Stimulated activated CD8-positive, alpha-beta memory T cell treated with anti-CD3 and anti-CD28 coated beads, Interleukin-4, amount 100 ng/mL, for 4 hours (primary cell): ENCODE measurements at regions not wholly inside any gene's neighbourhood (a gene's known extent, or its start where the extent isn't known, plus 50 kb on each side); places are given as distances from the start of the nearest gene placed in this dataset.
"Not testable (repeated sequence)": the region's sequence is repeated elsewhere in the genome, so short reads cannot be mapped to it uniquely, and the experiment has no call there.

Source experiments
- DNase-seq, 2 donors: peaks; one replicate each; pipeline ENCODE4 v3.0.0-alpha.2; 2020; ENCODE audit warnings: low read depth in 2 of 2, low spot score in 1 of 2

DNA sequence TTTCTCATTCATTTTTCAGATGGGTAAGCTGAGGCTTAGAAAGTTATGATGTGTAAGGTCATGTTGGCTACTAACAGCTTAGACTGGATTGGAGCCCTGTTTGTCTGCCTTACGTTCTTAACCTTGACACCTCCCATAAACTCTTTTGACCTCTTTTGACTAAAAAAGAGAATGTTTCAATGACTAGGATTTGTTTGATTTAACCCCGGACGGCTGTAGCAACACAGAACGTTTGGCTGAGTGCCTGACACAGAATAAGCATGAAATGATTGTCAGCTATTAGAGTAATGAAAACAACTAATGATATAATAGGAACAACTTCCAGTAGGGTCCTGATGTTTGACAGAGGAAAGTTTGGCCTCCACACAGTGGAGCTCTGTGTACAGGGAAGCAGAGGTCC is 83.3 kb upstream of the PDZD8 start:
- DNase-seq = no peak

DNA sequence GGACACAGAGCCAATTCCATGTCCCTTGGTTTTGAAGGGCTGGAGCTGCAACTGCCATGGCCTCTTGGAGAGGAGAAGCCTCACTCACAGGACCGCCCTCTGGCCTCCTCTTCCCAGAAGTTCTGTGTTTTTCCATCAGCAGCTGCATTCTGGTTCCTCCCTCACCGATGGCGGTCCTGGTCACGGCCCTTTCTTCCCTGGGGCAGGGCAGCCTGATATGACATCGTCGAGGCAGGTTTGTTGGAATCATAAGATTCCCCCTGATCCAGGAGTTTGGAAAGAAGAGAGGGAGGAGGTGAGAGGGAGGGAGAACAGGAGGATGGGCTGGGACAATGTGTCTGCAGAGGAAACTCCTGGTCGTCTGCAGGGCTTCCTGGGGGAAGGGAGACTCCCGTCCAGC is 82.7 kb upstream of the PDZD8 start:
- DNase-seq = no peak

- no peak for DNase-seq
Observed at GRCh38 chr10:117457071-117457810, 82.0 kb upstream of the PDZD8 start.

DNA sequence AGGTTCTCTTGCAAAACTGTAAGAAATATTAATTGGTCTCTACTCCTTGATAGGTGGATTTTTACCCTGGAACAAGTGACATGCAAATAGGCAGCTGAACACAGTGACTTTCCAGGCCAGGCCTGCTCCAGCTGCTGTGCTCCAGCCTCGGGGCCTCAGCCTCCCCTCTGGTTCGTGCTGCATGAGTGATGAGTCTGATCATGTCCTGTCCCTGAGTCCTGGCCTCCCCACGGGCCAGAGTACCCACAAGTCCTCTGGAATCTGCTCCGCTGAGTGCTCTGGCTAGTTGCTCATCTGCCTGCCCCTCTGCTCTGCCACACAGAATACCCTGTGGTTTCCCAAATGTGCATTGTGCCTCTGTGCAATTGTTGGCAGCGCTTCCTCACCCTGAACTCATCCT is 80.1 kb upstream of the PDZD8 start:
- no peak for DNase-seq

- no peak for DNase-seq
Observed at GRCh38 chr10:117454502-117454901, 79.3 kb upstream of the PDZD8 start.

- not testable (repeated sequence) for DNase-seq
Observed at GRCh38 chr10:117453484-117453883, 78.2 kb upstream of the PDZD8 start.

DNA sequence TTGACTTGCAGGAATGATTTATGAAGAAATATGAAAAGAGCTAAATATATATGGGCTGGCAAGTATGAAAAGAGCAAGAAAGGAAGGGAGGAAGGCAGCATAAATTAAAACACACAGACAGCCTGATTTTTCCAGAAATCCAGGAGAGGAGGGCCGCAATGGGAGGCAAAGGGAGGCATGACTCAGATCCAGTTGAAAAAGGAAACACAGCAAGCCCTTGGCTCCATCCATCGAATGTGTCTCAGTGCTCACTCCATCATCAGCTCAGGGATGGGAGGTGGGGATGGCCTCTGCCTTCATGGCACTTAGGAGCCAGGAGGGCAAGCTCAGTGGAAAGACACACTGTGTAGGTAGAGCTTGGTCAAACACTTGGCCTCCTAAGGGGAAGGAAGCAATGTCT is 75.7 kb upstream of the PDZD8 start:
- DNase-seq = no peak

- no peak for DNase-seq
Observed at GRCh38 chr10:117449636-117450035, 74.4 kb upstream of the PDZD8 start.

GRCh38 chr10:117448802-117449201 is 73.6 kb upstream of the PDZD8 start:
- no peak for DNase-seq

DNA sequence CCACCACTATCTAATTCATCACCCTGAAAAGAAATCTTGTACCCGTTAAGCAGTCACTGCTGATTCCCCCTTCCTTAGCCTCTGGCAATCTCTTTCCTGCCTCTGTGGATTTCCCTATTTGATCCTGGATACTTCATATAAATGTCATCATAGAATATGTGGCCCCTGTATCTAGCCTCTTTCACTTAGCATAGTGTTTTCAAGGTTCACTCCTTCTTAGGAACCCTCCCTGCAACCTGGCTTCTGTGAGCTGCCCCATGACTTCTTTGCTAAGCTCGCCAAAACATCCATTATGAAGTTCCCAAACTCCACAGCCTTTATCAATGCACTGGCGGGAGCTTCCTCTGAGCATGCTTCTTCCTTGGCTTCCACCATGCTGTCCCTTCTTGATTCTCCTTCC is 70.8 kb upstream of the PDZD8 start:
- DNase-seq = no peak

DNA sequence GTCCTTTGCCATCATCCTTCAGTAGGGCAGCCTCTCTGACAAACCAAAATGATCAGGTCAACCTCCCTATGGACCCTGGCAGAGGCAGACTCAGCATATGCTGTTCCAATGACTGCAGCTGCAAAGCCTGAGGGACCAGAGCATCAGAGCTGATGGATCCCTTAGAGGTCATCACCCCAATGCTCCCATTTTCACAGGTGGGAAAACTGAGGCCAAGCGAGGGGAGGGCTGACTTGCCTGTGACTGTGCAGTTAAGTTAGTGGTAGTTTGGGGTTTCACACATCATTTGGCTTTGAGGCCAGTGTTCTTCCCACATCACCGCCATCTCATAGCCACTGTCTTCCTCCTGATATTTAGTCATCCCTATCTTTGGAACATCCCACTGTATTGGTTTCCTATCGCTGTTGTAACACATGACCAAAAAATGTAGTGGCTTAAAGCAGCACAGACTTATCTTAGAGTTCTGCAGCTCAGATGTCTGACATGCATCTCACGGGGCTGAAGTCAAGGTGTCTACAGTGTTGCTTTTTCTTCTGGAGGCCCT is 69.3 kb upstream of the PDZD8 start:
- no peak for DNase-seq

GRCh38 chr10:117443686-117444041 is 68.4 kb upstream of the PDZD8 start:
- DNase-seq = no peak

DNA sequence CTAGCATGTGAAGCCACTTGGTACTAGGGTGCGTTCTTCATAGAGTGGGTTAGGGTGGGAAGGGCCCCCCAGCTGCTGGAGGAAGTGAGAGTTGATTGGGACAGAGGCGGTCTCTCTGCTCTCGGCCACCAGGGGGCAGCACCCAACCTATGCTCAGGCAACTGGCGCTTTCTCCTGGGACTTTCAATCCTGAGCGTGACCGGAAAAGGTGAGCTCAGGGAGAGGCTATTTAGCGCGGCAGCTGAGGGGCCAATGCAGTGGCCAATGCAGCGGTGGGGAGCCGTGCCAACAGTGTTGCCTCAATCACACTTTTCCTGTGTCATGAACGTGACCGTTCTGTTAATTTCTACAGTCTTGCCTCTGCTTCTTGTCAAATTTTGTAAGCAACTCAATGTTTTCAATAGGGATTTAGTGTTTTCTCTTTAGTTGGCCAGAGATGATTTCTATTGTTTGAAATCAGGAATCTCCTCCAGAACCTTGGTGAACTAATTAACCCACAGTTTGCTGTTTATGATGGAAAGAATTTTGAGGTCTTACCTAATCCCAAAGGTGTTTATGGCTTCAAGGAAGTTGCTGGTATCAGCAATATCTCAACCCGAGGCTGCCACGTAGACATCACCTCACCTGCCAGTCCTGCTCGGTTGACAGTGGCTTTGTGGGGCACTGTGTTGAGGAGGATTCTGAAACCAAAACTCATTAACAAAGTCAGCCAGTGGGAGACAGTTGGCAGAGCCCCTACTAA is 67.9 kb upstream of the PDZD8 start:
- DNase-seq = peak; percentile 7 to 20

- no peak for DNase-seq
Observed at GRCh38 chr10:117442521-117442920, 67.3 kb upstream of the PDZD8 start.

DNA sequence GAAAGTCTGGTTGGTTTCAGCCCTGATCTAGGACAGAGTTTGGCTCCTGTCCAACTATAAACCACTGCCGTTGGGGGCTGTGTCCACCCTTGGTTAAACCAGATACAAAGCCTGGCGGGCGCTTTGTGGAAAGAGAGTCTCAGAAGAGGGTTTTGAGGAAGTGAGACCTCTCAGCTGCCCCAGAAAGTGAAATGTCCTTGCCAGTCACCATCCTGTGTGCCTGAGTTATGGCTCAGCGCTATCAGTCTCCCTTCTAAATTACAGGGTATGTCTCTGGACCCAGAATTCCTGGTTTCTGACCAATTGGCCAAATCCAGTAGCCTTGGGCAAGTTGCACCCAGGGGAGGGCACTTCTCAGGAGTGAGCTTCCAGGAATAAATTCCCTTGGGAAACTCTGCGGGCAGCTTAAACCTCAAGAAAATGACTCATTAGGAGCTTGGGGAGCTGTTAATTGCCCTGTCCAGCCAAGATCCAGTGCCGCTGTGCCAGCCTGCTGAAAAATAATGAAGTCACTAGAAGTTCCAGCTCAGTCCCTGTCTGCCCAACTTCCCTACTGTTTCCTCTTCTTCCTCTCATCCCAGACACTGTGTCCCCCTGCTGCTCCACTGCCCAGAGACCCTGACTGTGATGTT is 66.7 kb upstream of the PDZD8 start:
- no peak for DNase-seq

- no peak for DNase-seq
Observed at GRCh38 chr10:117441361-117441760, 66.1 kb upstream of the PDZD8 start.

DNA sequence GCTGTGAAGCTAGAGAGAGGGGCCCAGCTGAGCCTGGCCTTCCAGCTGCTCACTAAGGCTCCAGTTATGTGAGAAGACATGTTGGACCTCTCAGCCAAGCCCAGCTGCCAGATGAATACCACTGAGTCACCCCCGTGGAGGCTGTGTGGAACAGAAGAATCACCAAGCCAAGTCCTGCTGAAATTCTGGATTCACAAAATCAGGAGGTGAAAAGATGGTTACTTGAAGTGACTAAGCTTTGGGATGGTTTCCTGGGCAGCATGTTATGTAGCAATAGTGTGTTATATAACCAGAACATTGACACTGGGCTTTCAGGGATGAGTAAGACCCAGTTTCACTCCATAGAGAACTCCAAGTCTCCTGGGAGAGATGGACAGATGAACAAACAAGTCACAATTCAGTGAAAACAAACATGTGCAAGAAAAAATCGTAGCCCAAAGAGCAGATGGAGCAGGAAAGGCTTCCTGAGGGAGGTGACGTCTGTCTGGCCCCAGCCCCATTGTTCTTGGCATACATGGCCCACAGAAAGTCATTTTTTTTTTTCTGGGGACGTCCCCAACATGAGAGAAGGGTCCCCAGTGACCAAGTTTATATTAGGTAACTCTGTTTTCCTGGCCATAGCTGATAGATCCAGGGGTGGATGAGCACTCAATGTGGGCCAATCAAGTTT is 64.1 kb upstream of the PDZD8 start:
- DNase-seq = no peak

GRCh38 chr10:117432866-117433265 is 57.6 kb upstream of the PDZD8 start:
- DNase-seq = no peak

DNA sequence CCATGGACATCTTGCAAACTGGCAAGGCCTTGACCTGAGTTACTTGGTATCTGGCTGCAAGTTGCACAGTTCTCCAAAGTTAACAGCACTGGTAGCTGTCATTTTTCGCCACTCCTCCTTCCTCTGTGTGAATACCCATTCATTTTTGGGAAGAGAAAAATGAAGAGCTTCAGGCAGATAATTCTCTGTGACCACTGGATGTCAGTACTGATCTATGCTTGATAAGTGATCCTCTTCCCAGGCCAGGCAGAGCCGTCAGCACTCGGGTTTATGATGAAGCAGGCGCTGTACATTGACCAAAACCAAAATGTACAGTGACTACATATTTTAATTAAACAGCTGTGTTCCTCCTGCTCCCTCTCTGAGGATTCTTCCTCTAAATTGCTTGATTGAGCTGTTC is 55.9 kb upstream of the PDZD8 start:
- DNase-seq = no peak

- DNase-seq = not testable (repeated sequence)
Observed at GRCh38 chr10:117430535-117430934, 55.3 kb upstream of the PDZD8 start.

DNA sequence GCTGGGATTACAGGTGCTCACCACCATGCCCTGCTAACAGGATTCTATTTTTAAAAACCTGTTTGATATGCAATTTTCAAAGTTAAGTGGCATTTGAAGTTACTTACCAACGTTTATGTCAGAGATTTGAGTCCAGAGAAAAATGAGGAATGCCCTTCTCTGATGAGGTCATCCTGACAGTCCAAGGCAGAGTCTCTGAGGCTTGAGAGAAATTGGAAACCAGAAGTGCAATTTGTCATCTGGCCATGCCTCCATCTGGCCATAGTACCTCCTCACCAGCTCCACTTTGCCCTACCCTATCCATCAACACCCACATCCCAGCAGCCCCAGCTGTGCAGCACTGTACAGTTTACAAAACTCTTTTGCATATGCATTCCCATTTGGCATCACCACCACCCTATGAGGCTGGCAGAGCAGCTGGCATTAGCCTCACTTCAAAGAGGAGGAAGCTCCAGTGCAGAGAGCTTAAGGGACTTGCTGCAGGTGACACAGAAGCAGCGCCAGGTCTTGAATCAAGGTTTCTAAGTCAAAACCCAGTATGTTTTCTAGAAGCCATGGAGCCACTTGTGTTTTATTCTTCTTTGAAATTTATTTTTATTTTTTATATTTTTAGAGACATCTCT is 54.5 kb upstream of the PDZD8 start:
- no peak for DNase-seq
